PC-3 (cell line): ENCODE measurements at regions not wholly inside any gene's neighbourhood (a gene's known extent, or its start where the extent isn't known, plus 50 kb on each side); places are given as distances from the start of the nearest gene placed in this dataset.

ENCODE experiments used
- ATAC-seq: fragments of 200-7000 bp; cut with Tn5 transposase; 2 replicates; pipeline ENCODE4 v1.9.1; 2020; ENCODE audit warnings: mild to moderate bottlenecking, moderate library complexity
- BruUV-seq: library from RNA; stranded (reverse); fragments of 400-500 nt; replicated peaks from 2 replicates; lab custom pipeline; 2021; lab: Mats Ljungman, UMichigan
- CTCF ChIA-PET: fragments of 300-600 bp; sonication (Branson Sonifier 250); formaldehyde crosslinking; loops from one replicate; lab custom pipeline; 2022; ENCODE audit warnings: antibody characterized with exemption; lab: Charles Lee
- POLR2A ChIA-PET: fragments of 300-600 bp; sonication (Branson Sonifier 250); formaldehyde crosslinking; loops from one replicate; lab custom pipeline; 2022; ENCODE audit warnings: antibody characterized with exemption; ENCODE audit not compliant: unreplicated experiment; lab: Charles Lee
- DNase-seq: peaks from one replicate; pipeline ENCODE4 v3.0.0-alpha.2; 2015
- H2AFZ ChIP-seq: fragments of 300-600 bp; sonication (generic); 2 replicates; pipeline ENCODE4 v1.6.0; 2016; ENCODE audit warnings: antibody characterized with exemption, low read length
- H3F3A ChIP-seq: fragments of 300-600 bp; sonication (generic); one replicate; pipeline ENCODE4 v1.6.0; 2017; ENCODE audit warnings: antibody characterized with exemption, low read length, control low read depth, mild to moderate bottlenecking; ENCODE audit not compliant: unreplicated experiment
- H3K27ac ChIP-seq: fragments of 300-600 bp; sonication (generic); 2 replicates; pipeline ENCODE4 v1.5.1; 2016; ENCODE audit warnings: mild to moderate bottlenecking, low read length
- H3K27me3 ChIP-seq: fragments of 300-600 bp; sonication (generic); 2 replicates; pipeline ENCODE4 v1.6.1; 2016; ENCODE audit warnings: low read length, mixed read lengths
- H3K36me3 ChIP-seq: fragments of 300-600 bp; sonication (generic); 2 replicates; pipeline ENCODE4 v1.6.1; 2016; ENCODE audit warnings: low read depth, mixed run types, low read length, mixed read lengths
- H3K4me1 ChIP-seq: fragments of 300-600 bp; sonication (generic); 2 replicates; pipeline ENCODE4 v1.5.1; 2016; ENCODE audit warnings: low read length; ENCODE audit not compliant: insufficient read depth
- H3K4me2 ChIP-seq: fragments of 300-600 bp; sonication (generic); 2 replicates; pipeline ENCODE4 v1.6.0; 2016; ENCODE audit warnings: low read length
- H3K4me3 ChIP-seq: fragments of 300-600 bp; sonication (generic); 2 replicates; pipeline ENCODE4 v1.5.1; 2016; ENCODE audit warnings: mild to moderate bottlenecking, low read length, mixed read lengths
- H3K79me2 ChIP-seq: fragments of 300-600 bp; sonication (generic); 2 replicates; pipeline ENCODE4 v1.6.1; 2017; ENCODE audit warnings: low read length, mixed read lengths
- H3K9ac ChIP-seq: fragments of 300-600 bp; sonication (generic); 2 replicates; pipeline ENCODE4 v1.6.0; 2016; ENCODE audit warnings: mild to moderate bottlenecking, low read length
- H3K9me2 ChIP-seq: fragments of 300-600 bp; sonication (generic); replicated peaks from 2 replicates; pipeline ENCODE4 v1.6.1; 2016; ENCODE audit warnings: mixed run types, low read length, mixed read lengths
- H3K9me3 ChIP-seq: fragments of 300-600 bp; sonication (generic); 2 replicates; pipeline ENCODE4 v1.6.1; 2016; ENCODE audit warnings: low read length, mixed read lengths
- H4K20me1 ChIP-seq: fragments of 300-600 bp; sonication (generic); 2 replicates; pipeline ENCODE4 v1.6.1; 2016; ENCODE audit warnings: low read length, mixed read lengths
- EZH2 ChIP-seq: fragments of 300-600 bp; sonication (generic); IDR thresholded peaks from one replicate; pipeline ENCODE4 v1.6.1; 2017; ENCODE audit warnings: antibody characterized with exemption, mild to moderate bottlenecking, low read length; ENCODE audit not compliant: unreplicated experiment
- EZH2phosphoT487 ChIP-seq: fragments of 300-600 bp; sonication (generic); IDR thresholded peaks from 2 replicates; pipeline ENCODE4 v1.6.1; 2018; ENCODE audit warnings: mild to moderate bottlenecking, antibody characterized with exemption, low read length, borderline replicate concordance
- intact Hi-C: fragments of 100-400 bp; cut with micrococcal nuclease; formaldehyde crosslinking; loops from 2 replicates; pipeline ENCODE4 v1.9.0; 2023
- TF ChIP-seq, protein P1 (sequence below): fragments of 300-600 bp; sonication (generic); conservative IDR thresholded peaks from 2 replicates; pipeline ENCODE4 v1.5.1; 2017; ENCODE audit warnings: antibody characterized with exemption, low read depth, mild to moderate bottlenecking, low read length

DNA sequence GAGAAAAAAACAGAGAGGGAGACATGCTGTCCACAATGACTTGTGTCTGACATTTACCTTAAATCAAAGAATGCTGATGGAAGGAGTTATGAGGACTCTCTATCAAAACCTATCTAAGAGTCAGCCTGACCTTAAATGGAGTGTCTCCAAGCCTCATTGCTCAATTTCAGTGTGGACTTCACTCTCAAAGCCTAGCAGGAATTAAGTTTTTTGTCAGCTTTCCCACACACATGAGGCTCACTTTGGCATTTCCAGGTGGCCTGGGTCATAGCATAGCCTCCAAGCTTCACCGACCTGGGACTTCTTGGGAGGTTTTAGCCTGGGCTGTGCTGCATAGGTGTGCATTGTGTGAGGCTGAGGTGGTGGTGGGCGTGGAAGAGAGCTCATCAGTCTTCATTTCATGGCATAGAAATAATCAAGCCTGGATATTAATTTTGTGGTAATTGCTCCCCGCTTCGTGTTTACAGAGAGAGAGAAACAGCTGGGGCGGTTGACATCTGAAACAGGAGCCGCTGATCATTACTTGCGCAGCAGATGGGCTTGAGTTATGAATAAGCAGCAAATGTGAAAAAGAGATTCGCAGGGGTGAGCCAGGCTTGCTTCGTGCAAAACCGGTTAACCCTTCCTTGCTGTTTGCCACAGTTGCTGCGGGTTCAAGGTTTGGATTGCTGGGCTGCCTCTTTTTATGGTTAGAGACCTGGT, 647.8 kb downstream of the INHBA start:
- DNase-seq: no peak
- Histone ChIP-seq H3K27ac (no peak overlapping the region), H3K9ac (no peak overlapping the region), H3K36me3 (no peaks in the 10 kb centered on the region), H3F3A (no peaks in the 10 kb centered on the region), H3K9me3 (peaks cover 5% of the 10 kb centered on the region; the same call in 1 of the 2 replicates), H3K4me2 (no peak overlapping the region), H3K79me2 (no peaks in the 10 kb centered on the region), H3K27me3 (no peaks in the 10 kb centered on the region), H3K4me3 (no peak overlapping the region), H4K20me1 (no peaks in the 10 kb centered on the region), H2AFZ (no peak overlapping the region), H3K9me2 (no peaks in the 10 kb centered on the region), H3K4me1 (peaks cover 13% of the 10 kb centered on the region)
- ChIA-PET POLR2A (no interaction called here), CTCF (no interaction called here)
- BruUV-seq: no TSS peak
- intact Hi-C loops: no loop called here
- TF ChIP-seq EZH2phosphoT487 (no peak), EZH2 (no peak)
- TF ChIP-seq, protein P1, sequence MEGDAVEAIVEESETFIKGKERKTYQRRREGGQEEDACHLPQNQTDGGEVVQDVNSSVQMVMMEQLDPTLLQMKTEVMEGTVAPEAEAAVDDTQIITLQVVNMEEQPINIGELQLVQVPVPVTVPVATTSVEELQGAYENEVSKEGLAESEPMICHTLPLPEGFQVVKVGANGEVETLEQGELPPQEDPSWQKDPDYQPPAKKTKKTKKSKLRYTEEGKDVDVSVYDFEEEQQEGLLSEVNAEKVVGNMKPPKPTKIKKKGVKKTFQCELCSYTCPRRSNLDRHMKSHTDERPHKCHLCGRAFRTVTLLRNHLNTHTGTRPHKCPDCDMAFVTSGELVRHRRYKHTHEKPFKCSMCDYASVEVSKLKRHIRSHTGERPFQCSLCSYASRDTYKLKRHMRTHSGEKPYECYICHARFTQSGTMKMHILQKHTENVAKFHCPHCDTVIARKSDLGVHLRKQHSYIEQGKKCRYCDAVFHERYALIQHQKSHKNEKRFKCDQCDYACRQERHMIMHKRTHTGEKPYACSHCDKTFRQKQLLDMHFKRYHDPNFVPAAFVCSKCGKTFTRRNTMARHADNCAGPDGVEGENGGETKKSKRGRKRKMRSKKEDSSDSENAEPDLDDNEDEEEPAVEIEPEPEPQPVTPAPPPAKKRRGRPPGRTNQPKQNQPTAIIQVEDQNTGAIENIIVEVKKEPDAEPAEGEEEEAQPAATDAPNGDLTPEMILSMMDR: no peak
- ATAC-seq: no peak

DNA sequence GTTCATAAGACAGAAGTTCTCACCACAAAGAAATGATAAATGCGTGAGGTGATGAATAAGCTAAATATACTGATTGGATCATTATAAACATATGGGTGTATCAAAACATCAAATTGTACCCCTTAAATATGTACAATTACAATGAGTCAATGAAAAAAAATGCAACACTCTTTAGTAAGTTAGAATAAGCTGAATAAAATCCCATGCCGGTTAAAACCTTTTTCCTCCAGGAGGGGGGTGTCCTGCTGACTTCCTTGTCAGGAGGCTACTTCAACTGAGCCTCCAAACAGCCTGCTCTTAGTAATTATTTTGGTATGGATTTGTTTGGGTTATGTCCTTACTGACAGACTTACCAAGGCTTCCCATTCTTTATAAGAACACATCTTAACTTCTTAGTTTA, 649.1 kb downstream of the INHBA start:
- Histone ChIP-seq H3K9me2 (no peaks in the 10 kb centered on the region), H3K27ac (no peak overlapping the region), H3K9ac (no peak overlapping the region), H2AFZ (no peak overlapping the region), H3K36me3 (no peaks in the 10 kb centered on the region), H3K4me2 (no peak overlapping the region), H3K9me3 (peaks cover 5% of the 10 kb centered on the region; the same call in 1 of the 2 replicates), H3K79me2 (no peaks in the 10 kb centered on the region), H3K4me1 (no peaks in the 10 kb centered on the region), H3F3A (no peaks in the 10 kb centered on the region), H4K20me1 (no peaks in the 10 kb centered on the region), H3K4me3 (no peak overlapping the region), H3K27me3 (no peaks in the 10 kb centered on the region)
- ChIA-PET CTCF (no interaction called here), POLR2A (no interaction called here)
- BruUV-seq: no TSS peak
- no peak for TF ChIP-seq EZH2phosphoT487
- TF ChIP-seq EZH2: no peak
- TF ChIP-seq, protein P1: no peak
- ATAC-seq (no peak), DNase-seq (no peak)
- intact Hi-C loops: no loop called here

DNA sequence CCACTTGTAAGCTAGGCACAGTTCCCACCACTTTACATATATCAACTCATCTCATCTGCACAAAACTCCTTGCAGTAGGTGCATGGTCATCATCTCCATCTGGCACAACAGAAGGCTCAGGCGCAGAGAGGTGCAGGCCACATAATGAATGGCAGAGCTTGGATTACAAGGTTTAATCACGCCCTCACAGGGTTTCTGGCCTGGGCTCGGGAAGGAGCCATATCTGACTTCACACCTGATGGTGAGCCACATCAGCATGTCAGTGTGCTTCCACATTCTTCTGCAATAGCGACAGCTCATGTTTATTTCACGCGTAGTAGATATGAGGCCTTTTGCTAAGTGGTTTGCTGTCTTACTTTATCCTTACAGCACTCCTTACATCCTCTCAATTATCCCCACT, 650.2 kb downstream of the INHBA start:
- Histone ChIP-seq H3K4me2 (no peak overlapping the region), H3K4me3 (no peak overlapping the region), H3K27ac (no peak overlapping the region), H3K9me3 (peaks cover 5% of the 10 kb centered on the region; the same call in 1 of the 2 replicates), H3K27me3 (no peaks in the 10 kb centered on the region), H3K9ac (no peak overlapping the region), H3K79me2 (no peaks in the 10 kb centered on the region), H3K9me2 (no peaks in the 10 kb centered on the region), H3K4me1 (peaks cover 10% of the 10 kb centered on the region), H2AFZ (no peak overlapping the region), H3K36me3 (no peaks in the 10 kb centered on the region), H3F3A (no peaks in the 10 kb centered on the region), H4K20me1 (no peaks in the 10 kb centered on the region)
- POLR2A ChIA-PET: no interaction called here
- no peak for DNase-seq
- CTCF ChIA-PET: interaction anchor here (0.5 kb wide), 1 partner anchor 25 kb away, joined by 3 read pairs; no protein-coding TSS in a partner anchor
- TF ChIP-seq, protein P1: no peak
- TF ChIP-seq EZH2phosphoT487 (no peak), EZH2 (no peak)
- intact Hi-C loops: no loop called here
- BruUV-seq: no TSS peak
- no peak for ATAC-seq
